PC-9 (cell line): ENCODE measurements at regions not wholly inside any gene's neighbourhood (a gene's known extent, or its start where the extent isn't known, plus 50 kb on each side); places are given as distances from the start of the nearest gene placed in this dataset.

ENCODE experiments used
- CTCF ChIP-seq: fragments of 200-600 bp; sonication (generic); conservative IDR thresholded peaks from 2 replicates; pipeline ENCODE4 v1.6.1; 2017; ENCODE audit warnings: mixed run types, antibody characterized with exemption, mild to moderate bottlenecking, moderate library complexity
- EZH2 ChIP-seq: fragments of 200-600 bp; sonication (generic); IDR thresholded peaks from 2 replicates; pipeline ENCODE4 v1.8.0; 2017; ENCODE audit warnings: antibody characterized with exemption, low read depth

GRCh38 chrX:50996930-50997329, 86.4 kb downstream of the BMP15 start:
- no peak for TF ChIP-seq CTCF
- no peak for TF ChIP-seq EZH2
